ENCODE measurements at regions not wholly inside any gene's neighbourhood (a gene's known extent, or its start where the extent isn't known, plus 50 kb on each side); places are given as distances from the start of the nearest gene placed in this dataset.

- no peak for DNase-seq (ENCODE audit: low spot score)
Measured at GRCh38 chr1:25001125-25001915, 71.2 kb upstream of the RUNX3 start.

- DNase-seq (ENCODE audit: low spot score) = no peak
Measured at GRCh38 chr1:24999906-25000305, 69.8 kb upstream of the RUNX3 start.

GRCh38 chr1:24999426-24999825 lies 69.3 kb upstream of the RUNX3 start:
- no peak for DNase-seq (ENCODE audit: low spot score)

- no peak for DNase-seq (ENCODE audit: low spot score)
Measured at GRCh38 chr1:24998563-24999245, 68.6 kb upstream of the RUNX3 start.

GRCh38 chr1:24996983-24997893 lies 67.2 kb upstream of the RUNX3 start:
- no peak for DNase-seq (ENCODE audit: low spot score)

GRCh38 chr1:24996456-24996855 lies 66.4 kb upstream of the RUNX3 start:
- DNase-seq (ENCODE audit: low spot score) = no peak

- DNase-seq (ENCODE audit: low spot score) = no peak
Measured at GRCh38 chr1:24995661-24996060, 65.6 kb upstream of the RUNX3 start.

GRCh38 chr1:24995140-24995539 lies 65.1 kb upstream of the RUNX3 start:
- DNase-seq (ENCODE audit: low spot score) = no peak

GRCh38 chr1:24993871-24994580 lies 64.0 kb upstream of the RUNX3 start:
- DNase-seq (ENCODE audit: low spot score) = no peak

- DNase-seq (ENCODE audit: low spot score) = no peak
Measured at GRCh38 chr1:24992761-24993211, 62.7 kb upstream of the RUNX3 start.

- no peak for DNase-seq (ENCODE audit: low spot score)
Measured at GRCh38 chr1:24992124-24992760, 62.2 kb upstream of the RUNX3 start.

GRCh38 chr1:24991697-24992096 lies 61.6 kb upstream of the RUNX3 start:
- DNase-seq (ENCODE audit: low spot score) = no peak

- no peak for DNase-seq (ENCODE audit: low spot score)
Measured at GRCh38 chr1:24990779-24991641, 60.9 kb upstream of the RUNX3 start.

GRCh38 chr1:24990136-24990535 lies 60.1 kb upstream of the RUNX3 start:
- no peak for DNase-seq (ENCODE audit: low spot score)

- DNase-seq (ENCODE audit: low spot score) = no peak
Measured at GRCh38 chr1:24989082-24989481, 59.0 kb upstream of the RUNX3 start.

- no peak for DNase-seq (ENCODE audit: low spot score)
Measured at GRCh38 chr1:24988558-24988912, 58.5 kb upstream of the RUNX3 start.

- no peak for DNase-seq (ENCODE audit: low spot score)
Measured at GRCh38 chr1:24987875-24988557, 57.9 kb upstream of the RUNX3 start.

GRCh38 chr1:24987424-24987823 lies 57.3 kb upstream of the RUNX3 start:
- no peak for DNase-seq (ENCODE audit: low spot score)

- no peak for DNase-seq (ENCODE audit: low spot score)
Measured at GRCh38 chr1:24986372-24986965, 56.4 kb upstream of the RUNX3 start.

Measured in cerebellar cortex (tissue), 1 donor.